ENCODE measurements at regions not wholly inside any gene's neighbourhood (a gene's known extent, or its start where the extent isn't known, plus 50 kb on each side); places are given as distances from the start of the nearest gene placed in this dataset.

DNA sequence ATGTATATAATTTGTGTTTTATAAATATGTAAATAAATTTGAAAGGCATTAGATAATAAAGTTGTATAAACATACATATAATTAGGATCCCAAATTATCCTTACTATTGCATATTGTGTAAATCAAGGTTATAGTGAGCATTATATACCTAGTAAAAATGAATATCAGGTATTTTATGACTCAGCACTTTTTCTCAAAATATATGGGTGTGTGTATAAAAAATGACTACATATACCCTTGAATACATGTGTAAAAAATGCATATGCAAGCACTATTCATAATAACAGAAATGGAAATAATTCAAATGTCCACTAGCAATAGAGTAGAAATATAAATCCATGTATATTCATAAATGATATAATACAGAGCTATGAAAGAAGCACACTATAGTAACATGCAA lies 870.9 kb upstream of the CNTNAP5 start:
- Histone ChIP-seq H3K4me2 (ENCODE audit: low read length) (no peak overlapping the region), H4K20me1 (ENCODE audit: insufficient read depth, low read length) (no peaks in the 10 kb centered on the region), H3K27me3 (ENCODE audit: low read depth, low read length) (no peaks in the 10 kb centered on the region), H2AFZ (ENCODE audit: low read depth, low read length) (no peak overlapping the region), H3K9me3 (ENCODE audit: insufficient read depth, low read length) (no peaks in the 10 kb centered on the region), H3K9ac (ENCODE audit: low read length) (no peak overlapping the region), H3K4me3 (ENCODE audit: low read length) (no peak overlapping the region), H3K27ac (ENCODE audit: low read length) (no peak overlapping the region), H3K79me2 (ENCODE audit: low read length) (no peaks in the 10 kb centered on the region), H3K4me1 (ENCODE audit: low read length) (no peaks in the 10 kb centered on the region), H3K36me3 (replicated peaks; ENCODE audit: low read depth, low read length) (no peaks in the 10 kb centered on the region)
- TF ChIP-seq, protein P1, sequence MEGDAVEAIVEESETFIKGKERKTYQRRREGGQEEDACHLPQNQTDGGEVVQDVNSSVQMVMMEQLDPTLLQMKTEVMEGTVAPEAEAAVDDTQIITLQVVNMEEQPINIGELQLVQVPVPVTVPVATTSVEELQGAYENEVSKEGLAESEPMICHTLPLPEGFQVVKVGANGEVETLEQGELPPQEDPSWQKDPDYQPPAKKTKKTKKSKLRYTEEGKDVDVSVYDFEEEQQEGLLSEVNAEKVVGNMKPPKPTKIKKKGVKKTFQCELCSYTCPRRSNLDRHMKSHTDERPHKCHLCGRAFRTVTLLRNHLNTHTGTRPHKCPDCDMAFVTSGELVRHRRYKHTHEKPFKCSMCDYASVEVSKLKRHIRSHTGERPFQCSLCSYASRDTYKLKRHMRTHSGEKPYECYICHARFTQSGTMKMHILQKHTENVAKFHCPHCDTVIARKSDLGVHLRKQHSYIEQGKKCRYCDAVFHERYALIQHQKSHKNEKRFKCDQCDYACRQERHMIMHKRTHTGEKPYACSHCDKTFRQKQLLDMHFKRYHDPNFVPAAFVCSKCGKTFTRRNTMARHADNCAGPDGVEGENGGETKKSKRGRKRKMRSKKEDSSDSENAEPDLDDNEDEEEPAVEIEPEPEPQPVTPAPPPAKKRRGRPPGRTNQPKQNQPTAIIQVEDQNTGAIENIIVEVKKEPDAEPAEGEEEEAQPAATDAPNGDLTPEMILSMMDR (IDR thresholded peaks at IDR 0.05; ENCODE audit: low read depth, low read length) = no peak
- TF ChIP-seq EZH2phosphoT487 (IDR thresholded peaks at IDR 0.05; ENCODE audit: low read depth) = no peak

DNA sequence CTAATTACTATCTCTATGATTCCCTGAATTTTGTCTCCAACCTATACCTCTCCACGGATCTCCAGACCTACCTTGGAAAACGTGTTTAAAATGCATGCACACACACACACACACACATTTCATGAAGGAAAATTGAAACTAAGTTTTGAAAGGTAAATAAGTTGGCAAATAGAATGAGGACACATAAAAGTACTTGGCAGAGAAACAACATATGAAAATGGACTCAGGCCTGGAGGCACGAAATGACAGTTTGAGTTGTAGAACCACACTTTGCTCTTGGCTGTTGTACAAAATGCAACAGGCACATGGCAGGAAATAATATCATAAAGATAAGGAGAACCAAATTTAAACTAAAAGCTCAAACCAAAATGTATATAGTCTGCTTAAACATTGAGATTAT lies 868.1 kb upstream of the CNTNAP5 start:
- Histone ChIP-seq H3K36me3 (replicated peaks; ENCODE audit: low read depth, low read length) (no peaks in the 10 kb centered on the region), H4K20me1 (ENCODE audit: insufficient read depth, low read length) (no peaks in the 10 kb centered on the region), H3K79me2 (ENCODE audit: low read length) (no peaks in the 10 kb centered on the region), H3K9ac (ENCODE audit: low read length) (no peak overlapping the region), H3K9me3 (ENCODE audit: insufficient read depth, low read length) (no peaks in the 10 kb centered on the region), H3K4me2 (ENCODE audit: low read length) (no peak overlapping the region), H3K27ac (ENCODE audit: low read length) (no peak overlapping the region), H3K27me3 (ENCODE audit: low read depth, low read length) (no peaks in the 10 kb centered on the region), H2AFZ (ENCODE audit: low read depth, low read length) (no peak overlapping the region), H3K4me1 (ENCODE audit: low read length) (no peaks in the 10 kb centered on the region), H3K4me3 (ENCODE audit: low read length) (no peak overlapping the region)
- TF ChIP-seq EZH2phosphoT487 (IDR thresholded peaks at IDR 0.05; ENCODE audit: low read depth) = no peak
- TF ChIP-seq, protein P1 (IDR thresholded peaks at IDR 0.05; ENCODE audit: low read depth, low read length) = no peak

DNA sequence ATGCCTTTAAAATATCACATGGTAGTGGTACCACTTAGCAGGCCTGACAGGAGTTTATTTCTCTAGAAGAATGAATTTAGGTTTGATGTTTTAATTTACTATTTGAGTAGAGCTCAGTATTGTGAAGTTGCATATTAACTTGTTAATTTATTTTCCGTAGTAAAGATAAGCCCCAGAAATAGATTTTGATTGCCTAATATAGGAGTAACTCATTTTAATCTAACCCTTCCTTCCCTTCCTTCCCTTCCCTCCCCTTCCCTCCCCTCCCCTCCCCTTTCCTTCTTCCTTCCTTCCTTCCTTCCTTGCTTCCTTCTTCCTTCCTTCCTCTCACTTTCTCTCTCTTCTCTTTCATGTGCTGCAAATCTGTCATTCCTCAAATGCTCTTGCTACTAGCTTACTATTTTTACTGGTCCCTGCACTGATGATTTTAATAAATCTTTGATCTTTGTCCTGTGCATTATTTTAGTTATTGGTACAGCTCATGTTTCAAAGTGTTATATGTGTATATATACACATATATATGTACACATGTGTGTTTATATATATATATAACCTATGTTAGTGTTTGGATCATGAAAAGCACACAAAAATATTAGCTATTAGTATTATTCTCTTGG lies 862.6 kb upstream of the CNTNAP5 start:
- Histone ChIP-seq H2AFZ (ENCODE audit: low read depth, low read length) (no peak overlapping the region), H3K27me3 (ENCODE audit: low read depth, low read length) (no peaks in the 10 kb centered on the region), H3K79me2 (ENCODE audit: low read length) (no peaks in the 10 kb centered on the region), H3K9me3 (ENCODE audit: insufficient read depth, low read length) (no peaks in the 10 kb centered on the region), H3K27ac (ENCODE audit: low read length) (no peak overlapping the region), H3K4me3 (ENCODE audit: low read length) (no peak overlapping the region), H4K20me1 (ENCODE audit: insufficient read depth, low read length) (no peaks in the 10 kb centered on the region), H3K9ac (ENCODE audit: low read length) (no peak overlapping the region), H3K4me2 (ENCODE audit: low read length) (no peak overlapping the region), H3K36me3 (replicated peaks; ENCODE audit: low read depth, low read length) (no peaks in the 10 kb centered on the region), H3K4me1 (ENCODE audit: low read length) (no peaks in the 10 kb centered on the region)
- no peak for TF ChIP-seq EZH2phosphoT487 (IDR thresholded peaks at IDR 0.05; ENCODE audit: low read depth)
- TF ChIP-seq, protein P1 (IDR thresholded peaks at IDR 0.05; ENCODE audit: low read depth, low read length) = no peak

DNA sequence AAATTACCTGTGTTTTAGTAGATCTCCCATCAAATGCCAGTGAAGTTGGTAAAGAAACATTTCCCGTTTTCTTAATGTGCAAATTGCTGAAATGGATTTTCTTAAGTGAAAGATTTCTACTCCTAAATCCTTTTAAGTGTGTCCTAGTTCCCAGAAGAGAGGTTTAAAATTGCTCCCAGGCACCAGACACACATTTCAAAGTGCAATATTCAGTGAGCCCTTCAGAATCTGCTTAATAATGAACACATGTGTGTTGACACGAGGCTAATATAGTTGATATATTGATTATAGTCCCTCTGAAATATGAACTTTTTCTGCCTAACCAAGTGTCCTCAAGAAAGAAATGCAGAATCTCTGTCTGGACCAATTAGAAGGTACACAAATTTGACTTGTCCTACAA lies 861.7 kb upstream of the CNTNAP5 start:
- Histone ChIP-seq H3K27ac (ENCODE audit: low read length) (no peak overlapping the region), H3K4me1 (ENCODE audit: low read length) (no peaks in the 10 kb centered on the region), H4K20me1 (ENCODE audit: insufficient read depth, low read length) (no peaks in the 10 kb centered on the region), H3K27me3 (ENCODE audit: low read depth, low read length) (no peaks in the 10 kb centered on the region), H3K36me3 (replicated peaks; ENCODE audit: low read depth, low read length) (no peaks in the 10 kb centered on the region), H3K9ac (ENCODE audit: low read length) (no peak overlapping the region), H3K4me2 (ENCODE audit: low read length) (no peak overlapping the region), H3K79me2 (ENCODE audit: low read length) (no peaks in the 10 kb centered on the region), H3K9me3 (ENCODE audit: insufficient read depth, low read length) (no peaks in the 10 kb centered on the region), H2AFZ (ENCODE audit: low read depth, low read length) (no peak overlapping the region), H3K4me3 (ENCODE audit: low read length) (no peak overlapping the region)
- TF ChIP-seq, protein P1 (IDR thresholded peaks at IDR 0.05; ENCODE audit: low read depth, low read length) = no peak
- TF ChIP-seq EZH2phosphoT487 (IDR thresholded peaks at IDR 0.05; ENCODE audit: low read depth) = no peak

Measured in OCI-LY3 (cell line).